HCT116 (cell line): ENCODE measurements at regions not wholly inside any gene's neighbourhood (a gene's known extent, or its start where the extent isn't known, plus 50 kb on each side); places are given as distances from the start of the nearest gene placed in this dataset.

Experiments
- ATAC-seq: fragments of 200-7000 bp; cut with Tn5 transposase; 2 replicates; pipeline ENCODE4 v1.9.1; 2020; ENCODE audit warnings: mild to moderate bottlenecking, moderate library complexity
- BruUV-seq: library from RNA; stranded (reverse); fragments of 400-500 nt; replicated peaks from 2 replicates; lab custom pipeline; 2021; lab: Mats Ljungman, UMichigan
- CTCF ChIA-PET: fragments of 300-600 bp; sonication (Branson Sonifier 250); formaldehyde crosslinking; loops from one replicate; lab custom pipeline; 2021; ENCODE audit warnings: antibody characterized with exemption; lab: Charles Lee
- POLR2A ChIA-PET: fragments of 300-600, 350-600 bp; sonication (Branson Sonifier 250); formaldehyde crosslinking; loops from one replicate; lab custom pipeline; 2021; ENCODE audit warnings: antibody characterized with exemption; lab: Charles Lee
- RAD21 ChIA-PET, 2 experiments: fragments of 300-600 bp; sonication (Branson Sonifier 250); formaldehyde crosslinking; loops; one replicate each; lab custom pipeline; 2023; ENCODE audit warnings: low total read pairs in 2 of 2; ENCODE audit not compliant: uncharacterized antibody in 2 of 2, unreplicated experiment in 2 of 2, low non-redundant PET in 1 of 2; lab: Charles Lee
- DNase-seq: peaks from one replicate; pipeline ENCODE4 v3.0.0-alpha.2; 2010; ENCODE audit warnings: low read depth, low spot score
- H2AFZ ChIP-seq: fragments of 200-600 bp; shearing (Covaris generic), sonication (generic); 2 replicates; pipeline ENCODE4 v1.6.1; 2017; ENCODE audit warnings: low read depth, mixed run types, mixed read lengths, antibody characterized with exemption, low read length; ENCODE audit not compliant: poor library complexity, severe bottlenecking
- H3K27ac ChIP-seq: 2 replicates; pipeline ENCODE4 v1.5.1; 2012; ENCODE audit warnings: low read depth, low read length
- H3K27me3 ChIP-seq: fragments of 200-600 bp; sonication (generic); 2 replicates; pipeline ENCODE4 v1.6.1; 2016; ENCODE audit warnings: mixed run types, low read length, mixed read lengths; ENCODE audit not compliant: insufficient read depth
- H3K36me3 ChIP-seq, 2 experiments: fragments of 200-500 bp in 1 of 2; fragments of 200-600 bp in 1 of 2; sonication (Bioruptor generic) in 1 of 2; sonication (generic) in 1 of 2; 2 replicates each; pipeline versions ENCODE4 v1.5.1 to v1.6.1; 2014 to 2016; ENCODE audit warnings: low read length in 2 of 2, inconsistent platforms in 1 of 2, mixed read lengths in 1 of 2, mixed run types in 1 of 2; ENCODE audit not compliant: insufficient read depth in 2 of 2, control insufficient read depth in 1 of 2
- H3K4me1 ChIP-seq, 2 experiments: fragments of 200-600 bp in 1 of 2; sonication (generic) in 1 of 2; 2 replicates each; pipeline versions ENCODE4 v1.5.1 to v1.6.1; 2012 to 2017; ENCODE audit warnings: low read length in 2 of 2, inconsistent platforms in 1 of 2, mild to moderate bottlenecking in 1 of 2, mixed read lengths in 1 of 2, mixed run types in 1 of 2, moderate library complexity in 1 of 2; ENCODE audit not compliant: insufficient read depth in 2 of 2, control insufficient read depth in 1 of 2
- H3K4me2 ChIP-seq: fragments of 200-600 bp; sonication (generic); 2 replicates; pipeline ENCODE4 v1.6.1; 2017; ENCODE audit warnings: mixed run types, low read length, mixed read lengths
- H3K4me3 ChIP-seq, 2 experiments: fragments of 200-600 bp in 1 of 2; sonication (generic) in 1 of 2; replicated peaks in 1 of 2; 2 replicates each; pipeline ENCODE4 v1.5.1; 2011 to 2016; ENCODE audit warnings: low read length in 2 of 2, control low read depth in 1 of 2, low read depth in 1 of 2, mild to moderate bottlenecking in 1 of 2, mixed read lengths in 1 of 2, mixed run types in 1 of 2
- H3K79me2 ChIP-seq: fragments of 200-600 bp; sonication (generic); 2 replicates; pipeline ENCODE4 v1.6.1; 2017; ENCODE audit warnings: mild to moderate bottlenecking, mixed run types, low read length, moderate library complexity, mixed read lengths; ENCODE audit not compliant: insufficient read depth
- H3K9ac ChIP-seq: fragments of 200-600 bp; sonication (generic); 2 replicates; pipeline ENCODE4 v1.6.1; 2016; ENCODE audit warnings: low read length, mixed read lengths
- H3K9me2 ChIP-seq: fragments of 200-600 bp; sonication (generic), shearing (Covaris generic); 2 replicates; pipeline ENCODE4 v1.6.1; 2017; ENCODE audit warnings: mixed run types, mild to moderate bottlenecking, moderate library complexity; ENCODE audit not compliant: insufficient read depth
- H3K9me3 ChIP-seq, 2 experiments: fragments of 200-500 bp in 1 of 2; fragments of 200-600 bp in 1 of 2; sonication (Bioruptor generic) in 1 of 2; sonication (generic) in 1 of 2; 2 replicates each; pipeline ENCODE4 v1.6.1; 2014 to 2017; ENCODE audit warnings: low read length in 2 of 2, mixed read lengths in 2 of 2, inconsistent platforms in 1 of 2, low read depth in 1 of 2, mild to moderate bottlenecking in 1 of 2, mixed run types in 1 of 2, moderate library complexity in 1 of 2; ENCODE audit not compliant: control insufficient read depth in 1 of 2, insufficient read depth in 1 of 2
- H4K20me1 ChIP-seq: fragments of 200-600 bp; sonication (generic), shearing (Covaris generic); 2 replicates; pipeline ENCODE4 v1.6.1; 2017; ENCODE audit warnings: mixed run types, mild to moderate bottlenecking, moderate library complexity; ENCODE audit not compliant: insufficient read depth
- ATF3 ChIP-seq: IDR thresholded peaks from 2 replicates; pipeline ENCODE4 v1.6.1; 2012
- CTCF ChIP-seq, 3 experiments: fragments of 200-600 bp in 1 of 3; sonication (generic) in 1 of 3; IDR thresholded peaks in 2 of 3; conservative IDR thresholded peaks in 1 of 3; 2 replicates each; pipeline ENCODE4 v1.5.1; 2012 to 2017; ENCODE audit warnings: low read depth in 2 of 3, low read length in 2 of 3, antibody characterized with exemption in 1 of 3, borderline replicate concordance in 1 of 3, control low read depth in 1 of 3, mild to moderate bottlenecking in 1 of 3, mixed read lengths in 1 of 3, mixed run types in 1 of 3, moderate library complexity in 1 of 3; ENCODE audit not compliant: insufficient read depth in 1 of 3
- ELF1 ChIP-seq: IDR thresholded peaks from 2 replicates; pipeline ENCODE4 v1.6.1; 2012; ENCODE audit warnings: low read depth, borderline replicate concordance
- EZH2 ChIP-seq: fragments of 200-600 bp; sonication (generic); IDR thresholded peaks from 2 replicates; pipeline ENCODE4 v1.6.1; 2017; ENCODE audit warnings: antibody characterized with exemption, mixed run types
- MAX ChIP-seq: IDR thresholded peaks from 2 replicates; pipeline ENCODE4 v1.6.1; 2012
- POLR2AphosphoS5 ChIP-seq: IDR thresholded peaks from 2 replicates; pipeline ENCODE4 v1.6.1; 2011; ENCODE audit warnings: mild to moderate bottlenecking, low read depth, low read length, moderate library complexity
- YY1 ChIP-seq: IDR thresholded peaks from 2 replicates; pipeline ENCODE4 v1.6.1; 2011; ENCODE audit warnings: low read length, low read depth, moderate library complexity, mild to moderate bottlenecking; ENCODE audit not compliant: insufficient replicate concordance; ENCODE audit errors: extremely low read depth
- ZBTB33 ChIP-seq: IDR thresholded peaks from 2 replicates; pipeline ENCODE4 v1.6.1; 2011; ENCODE audit warnings: mild to moderate bottlenecking, low read length, moderate library complexity; ENCODE audit not compliant: insufficient replicate concordance; ENCODE audit errors: extremely low read depth
- ZFX ChIP-seq: fragments of 450-650 bp; IDR thresholded peaks from 2 replicates; pipeline ENCODE4 v1.6.1; 2017
- ZNF274 ChIP-seq: fragments of 200-500 bp; sonication (Bioruptor generic); IDR thresholded peaks from 2 replicates; pipeline ENCODE4 v1.6.1; 2014; ENCODE audit warnings: mild to moderate bottlenecking, low read depth, low read length, inconsistent platforms
- intact Hi-C: fragments of 100-400 bp; cut with micrococcal nuclease; formaldehyde crosslinking; loops from 2 replicates; pipeline ENCODE4 v1.10.0; 2022

DNA sequence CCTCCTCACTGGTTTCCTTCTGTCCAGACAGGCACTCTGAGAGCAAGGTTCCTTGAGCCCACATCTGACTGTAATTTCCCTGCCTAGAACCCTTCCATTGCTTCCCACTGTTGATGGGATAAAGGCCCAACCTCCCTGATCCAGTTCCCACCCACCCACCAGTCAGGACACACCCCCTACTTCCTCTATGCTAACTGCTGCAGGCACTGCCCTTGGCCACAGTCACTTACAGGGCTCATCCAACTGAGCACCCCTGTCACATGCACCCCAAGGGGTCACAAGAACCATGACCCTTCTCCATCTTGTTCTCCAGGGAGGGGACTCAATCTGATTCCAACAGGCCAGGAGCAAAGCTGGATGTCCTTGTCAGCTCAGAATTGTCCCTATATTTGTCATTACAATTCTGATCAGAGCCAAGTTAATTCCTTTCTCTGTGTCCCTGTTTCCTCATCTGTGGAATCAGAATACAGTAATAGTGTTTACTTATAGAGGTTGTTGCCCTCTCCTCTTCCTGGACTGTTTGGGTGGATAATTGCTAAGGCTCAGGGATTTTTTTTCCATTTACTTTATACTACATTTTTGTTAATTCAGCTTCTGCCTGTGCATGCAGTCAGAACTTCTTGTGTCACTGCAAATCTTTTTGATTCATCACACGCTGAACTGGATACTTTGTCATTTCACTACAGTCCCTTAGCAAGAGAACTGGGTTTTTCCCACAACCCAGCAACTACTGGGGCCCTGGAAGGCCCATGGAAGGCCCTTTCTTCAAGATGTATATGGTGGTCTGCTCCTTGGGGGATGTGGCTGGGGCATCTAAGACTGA, 105.6 kb upstream of the MAMLD1 start:
- intact Hi-C loops = no loop called here
- no peak overlapping the region for H2AFZ ChIP-seq
- no peak overlapping the region for H3K4me2 ChIP-seq
- H3K36me3 ChIP-seq = no peaks in the 10 kb centered on the region
- H3K27me3 ChIP-seq = no peaks in the 10 kb centered on the region
- no peak overlapping the region for H3K4me3 ChIP-seq
- ChIA-PET RAD21 (no interaction called here), CTCF (no interaction called here), POLR2A (no interaction called here)
- no peaks in the 10 kb centered on the region for H4K20me1 ChIP-seq
- H3K27ac ChIP-seq = no peak overlapping the region
- H3K79me2 ChIP-seq = no peaks in the 10 kb centered on the region
- H3K9me3 ChIP-seq = no peaks in the 10 kb centered on the region
- BruUV-seq = no TSS peak
- no peaks in the 10 kb centered on the region for H3K4me1 ChIP-seq
- H3K9me2 ChIP-seq = no peaks in the 10 kb centered on the region
- TF ChIP-seq YY1 (no peak), ZFX (no peak), MAX (no peak), ELF1 (no peak), EZH2 (no peak), ZBTB33 (no peak), ZNF274 (no peak), POLR2AphosphoS5 (no peak), ATF3 (no peak), CTCF (IDR thresholded peaks at IDR 0.05 in 2 of 3, conservative IDR thresholded peaks at IDR 0.05 in 1 of 3; ENCODE audit: borderline replicate concordance in 1 of 3, insufficient read depth in 1 of 3, low read depth in 2 of 3, low read length in 2 of 3) (no peak)
- H3K9ac ChIP-seq = no peak overlapping the region
- ATAC-seq (peak; percentile 60), DNase-seq (no peak)
